CD14-positive monocyte (primary cell): ENCODE measurements at regions not wholly inside any gene's neighbourhood (a gene's known extent, or its start where the extent isn't known, plus 50 kb on each side); places are given as distances from the start of the nearest gene placed in this dataset.

Source experiments
- DNase-seq, 3 donors: peaks; one replicate each; pipeline ENCODE4 v3.0.0-alpha.2; 2011 to 2022
- H2AFZ ChIP-seq: 2 replicates; pipeline ENCODE4 v1.6.0; 2012; ENCODE audit warnings: mild to moderate bottlenecking, low read depth, low read length, inconsistent platforms; ENCODE audit not compliant: insufficient read depth, poor library complexity, severe bottlenecking
- H3K27ac ChIP-seq, 2 donors: 1 replicate in 1 of 2; 2 replicates in 1 of 2; pipeline ENCODE4 v1.5.1; 2012 to 2013; ENCODE audit warnings: low read length in 2 of 2, control low read depth in 1 of 2, inconsistent platforms in 1 of 2, low read depth in 1 of 2, mild to moderate bottlenecking in 1 of 2
- H3K27me3 ChIP-seq, 2 donors: one replicate each; pipeline versions ENCODE4 v1.6.0 to v1.6.1; 2011 to 2013; ENCODE audit warnings: low read length in 2 of 2; ENCODE audit not compliant: control insufficient read depth in 2 of 2, insufficient read depth in 2 of 2
- H3K36me3 ChIP-seq, 2 donors: replicated peaks in 1 of 2; 1 replicate in 1 of 2; 2 replicates in 1 of 2; pipeline versions ENCODE4 v1.5.1 to v1.6.1; 2012 to 2013; ENCODE audit warnings: low read length in 2 of 2, control low read depth in 1 of 2, inconsistent platforms in 1 of 2, mild to moderate bottlenecking in 1 of 2; ENCODE audit not compliant: insufficient read depth in 2 of 2, control insufficient read depth in 1 of 2
- H3K4me1 ChIP-seq, 2 donors: 1 replicate in 1 of 2; 2 replicates in 1 of 2; pipeline versions ENCODE4 v1.5.1 to v1.6.1; 2012 to 2013; ENCODE audit warnings: low read length in 2 of 2, control low read depth in 1 of 2, inconsistent platforms in 1 of 2, mild to moderate bottlenecking in 1 of 2, moderate library complexity in 1 of 2; ENCODE audit not compliant: insufficient read depth in 2 of 2, control insufficient read depth in 1 of 2
- H3K4me2 ChIP-seq: replicated peaks from 2 replicates; pipeline ENCODE3; 2012; ENCODE audit warnings: low read length, moderate library complexity, mild to moderate bottlenecking; ENCODE audit not compliant: poor library complexity, severe bottlenecking; ENCODE audit errors: extremely low read depth
- H3K4me3 ChIP-seq, 3 experiments: fragments of 200-600 bp in 1 of 3; sonication (generic) in 1 of 3; replicated peaks in 1 of 3; 1 replicate in 2 of 3; 2 replicates in 1 of 3; pipeline ENCODE4 v1.5.1; 2011 to 2013; ENCODE audit warnings: low read length in 3 of 3, mild to moderate bottlenecking in 3 of 3, control low read depth in 2 of 3, low read depth in 2 of 3, inconsistent platforms in 1 of 3, moderate library complexity in 1 of 3
- H3K79me2 ChIP-seq: 2 replicates; pipeline ENCODE4 v1.6.0; 2012; ENCODE audit warnings: mild to moderate bottlenecking, control low read depth, inconsistent platforms, low read length, moderate library complexity; ENCODE audit not compliant: insufficient read depth
- H3K9ac ChIP-seq: 2 replicates; pipeline ENCODE4 v1.6.0; 2017; ENCODE audit warnings: low read length, mild to moderate bottlenecking; ENCODE audit not compliant: insufficient read depth, poor library complexity, severe bottlenecking
- H3K9me3 ChIP-seq, 2 donors: replicated peaks in 1 of 2; 1 replicate in 1 of 2; 2 replicates in 1 of 2; pipeline versions ENCODE4 v1.5.1 to v1.6.1; 2012 to 2013; ENCODE audit warnings: low read length in 2 of 2, control low read depth in 1 of 2; ENCODE audit not compliant: control insufficient read depth in 1 of 2, insufficient read depth in 1 of 2
- H4K20me1 ChIP-seq: 2 replicates; pipeline ENCODE4 v1.6.0; 2012; ENCODE audit warnings: mild to moderate bottlenecking, low read length, control low read depth, moderate library complexity; ENCODE audit not compliant: insufficient read depth
- H3K27ac Mint-ChIP-seq, 7 donors: one replicate each; pipeline ENCODE4 v1.8.0; 2020; ENCODE audit warnings: mild to moderate bottlenecking in 7 of 7, mixed read lengths in 7 of 7, moderate library complexity in 6 of 7, inconsistent platforms in 2 of 7
- H3K27me3 Mint-ChIP-seq, 3 donors: one replicate each; pipeline ENCODE4 v1.8.0; 2021 to 2022; ENCODE audit warnings: low read depth in 3 of 3, mild to moderate bottlenecking in 3 of 3, mixed read lengths in 3 of 3, moderate library complexity in 3 of 3, inconsistent platforms in 1 of 3
- H3K36me3 Mint-ChIP-seq, 2 donors: one replicate each; pipeline ENCODE4 v1.8.0; 2020; ENCODE audit warnings: mixed read lengths in 2 of 2, inconsistent platforms in 1 of 2, mild to moderate bottlenecking in 1 of 2
- H3K4me1 Mint-ChIP-seq: one replicate; pipeline ENCODE4 v1.8.0; 2020; ENCODE audit warnings: mild to moderate bottlenecking, mixed read lengths
- H3K4me3 Mint-ChIP-seq, 2 donors: one replicate each; pipeline ENCODE4 v1.8.0; 2020; ENCODE audit warnings: mild to moderate bottlenecking in 2 of 2, mixed read lengths in 2 of 2, moderate library complexity in 1 of 2
- H3K9me3 Mint-ChIP-seq, 7 donors: one replicate each; pipeline ENCODE4 v1.8.0; 2020 to 2022; ENCODE audit warnings: mixed read lengths in 7 of 7, mild to moderate bottlenecking in 6 of 7, moderate library complexity in 6 of 7, inconsistent platforms in 2 of 7
- WGBS: methylation state at CpG from one replicate; pipeline ENCODE4 v1.1.5; 2013; ENCODE audit warnings: missing lambda C conversion rate; ENCODE audit not compliant: insufficient coverage; 5-methylcytosine and 5-hydroxymethylcytosine counted together
- intact Hi-C, 2 donors: fragments of 100-400 bp; cut with micrococcal nuclease; formaldehyde crosslinking; loops; one replicate each; pipeline versions ENCODE4 v1.15.0 to v1.15.1; 2023
- TF ChIP-seq, protein P1 (sequence below): fragments of 200-600 bp; IDR thresholded peaks from one replicate; pipeline ENCODE4 v1.8.0; 2022; ENCODE audit warnings: antibody characterized with exemption, mild to moderate bottlenecking

DNA sequence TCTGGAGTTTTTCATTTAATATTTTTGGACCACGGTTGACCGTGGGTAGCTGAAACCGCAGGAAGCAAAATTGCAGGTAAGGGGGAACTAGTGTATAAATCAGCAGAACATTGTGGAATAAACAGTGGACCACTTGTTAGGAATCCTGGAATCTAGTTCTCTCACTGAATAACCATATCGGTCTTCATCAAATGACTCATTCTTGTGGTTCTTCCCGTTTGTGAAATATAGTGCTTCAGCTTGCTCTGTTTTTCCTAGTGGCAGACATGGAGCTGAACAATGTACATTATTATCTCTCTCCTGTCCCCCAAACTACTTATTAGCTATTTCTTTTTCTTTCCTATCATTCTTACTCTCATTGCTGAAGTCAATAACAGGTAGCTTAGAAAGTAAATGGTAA, 61.9 kb downstream of the HSPA13 start:
- H3K27ac ChIP-seq = no peak overlapping the region
- no peaks in the 10 kb centered on the region for H3K79me2 ChIP-seq
- no peak for DNase-seq
- H3K9ac ChIP-seq = no peak overlapping the region
- no peak overlapping the region for H3K27ac Mint-ChIP-seq
- TF ChIP-seq, protein P1, sequence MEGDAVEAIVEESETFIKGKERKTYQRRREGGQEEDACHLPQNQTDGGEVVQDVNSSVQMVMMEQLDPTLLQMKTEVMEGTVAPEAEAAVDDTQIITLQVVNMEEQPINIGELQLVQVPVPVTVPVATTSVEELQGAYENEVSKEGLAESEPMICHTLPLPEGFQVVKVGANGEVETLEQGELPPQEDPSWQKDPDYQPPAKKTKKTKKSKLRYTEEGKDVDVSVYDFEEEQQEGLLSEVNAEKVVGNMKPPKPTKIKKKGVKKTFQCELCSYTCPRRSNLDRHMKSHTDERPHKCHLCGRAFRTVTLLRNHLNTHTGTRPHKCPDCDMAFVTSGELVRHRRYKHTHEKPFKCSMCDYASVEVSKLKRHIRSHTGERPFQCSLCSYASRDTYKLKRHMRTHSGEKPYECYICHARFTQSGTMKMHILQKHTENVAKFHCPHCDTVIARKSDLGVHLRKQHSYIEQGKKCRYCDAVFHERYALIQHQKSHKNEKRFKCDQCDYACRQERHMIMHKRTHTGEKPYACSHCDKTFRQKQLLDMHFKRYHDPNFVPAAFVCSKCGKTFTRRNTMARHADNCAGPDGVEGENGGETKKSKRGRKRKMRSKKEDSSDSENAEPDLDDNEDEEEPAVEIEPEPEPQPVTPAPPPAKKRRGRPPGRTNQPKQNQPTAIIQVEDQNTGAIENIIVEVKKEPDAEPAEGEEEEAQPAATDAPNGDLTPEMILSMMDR = no peak
- H3K4me3 Mint-ChIP-seq = no peak overlapping the region
- 87% methylated on average over 3 of the region's 5 CpGs for WGBS
- no peak overlapping the region for H3K4me2 ChIP-seq
- H3K27me3 ChIP-seq = no peaks in the 10 kb centered on the region
- intact Hi-C loops = no loop called here
- H3K36me3 Mint-ChIP-seq = no peaks in the 10 kb centered on the region
- H3K9me3 Mint-ChIP-seq = peaks cover 0 to 5% (median 0%) of the 10 kb centered on the region in 7 donors
- H3K27me3 Mint-ChIP-seq = peaks cover 0 to 1% (median 0%) of the 10 kb centered on the region in 3 donors
- no peak overlapping the region for H3K4me3 ChIP-seq
- H3K4me1 Mint-ChIP-seq = peaks cover 2% of the 10 kb centered on the region
- no peaks in the 10 kb centered on the region for H3K9me3 ChIP-seq
- H3K36me3 ChIP-seq = no peaks in the 10 kb centered on the region
- no peaks in the 10 kb centered on the region for H4K20me1 ChIP-seq
- H2AFZ ChIP-seq = no peak overlapping the region
- no peaks in the 10 kb centered on the region for H3K4me1 ChIP-seq

DNA sequence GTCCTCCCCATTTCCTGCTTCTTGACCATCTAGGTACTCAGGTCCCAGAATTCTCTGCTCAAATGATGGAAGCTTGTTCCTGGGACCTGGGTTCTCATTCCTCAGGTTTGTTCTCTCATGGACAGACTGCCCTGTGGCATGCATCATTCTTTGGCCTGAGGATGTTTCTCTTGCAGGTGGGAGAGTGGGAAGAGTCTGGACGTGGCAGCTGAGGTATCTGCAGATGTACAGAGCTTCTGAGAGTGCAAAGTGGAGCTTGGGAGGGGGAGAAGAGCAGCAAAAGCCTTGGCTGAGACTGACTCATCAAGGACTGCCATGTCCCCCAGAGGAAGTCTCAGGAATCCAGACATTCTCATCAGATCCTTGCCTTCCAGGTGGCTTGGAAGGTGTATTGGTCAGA, 63.1 kb downstream of the HSPA13 start:
- H3K27me3 Mint-ChIP-seq = peaks cover 0 to 1% (median 0%) of the 10 kb centered on the region in 3 donors
- H3K9ac ChIP-seq = no peak overlapping the region
- intact Hi-C loops = no loop called here
- peaks cover 0 to 5% (median 0%) of the 10 kb centered on the region in 7 donors for H3K9me3 Mint-ChIP-seq
- no peaks in the 10 kb centered on the region for H4K20me1 ChIP-seq
- no peaks in the 10 kb centered on the region for H3K36me3 Mint-ChIP-seq
- H3K4me1 Mint-ChIP-seq = peaks cover 2% of the 10 kb centered on the region
- no peaks in the 10 kb centered on the region for H3K4me1 ChIP-seq
- H3K36me3 ChIP-seq = no peaks in the 10 kb centered on the region
- no peak overlapping the region for H2AFZ ChIP-seq
- no peaks in the 10 kb centered on the region for H3K27me3 ChIP-seq
- no peaks in the 10 kb centered on the region for H3K79me2 ChIP-seq
- H3K27ac Mint-ChIP-seq = no peak overlapping the region
- no peak for DNase-seq
- no peak overlapping the region for H3K27ac ChIP-seq
- no peaks in the 10 kb centered on the region for H3K9me3 ChIP-seq
- no peak overlapping the region for H3K4me3 Mint-ChIP-seq
- H3K4me3 ChIP-seq = no peak overlapping the region
- no peak overlapping the region for H3K4me2 ChIP-seq
- WGBS = 100% methylated on average over 1 of the region's 1 CpG
- TF ChIP-seq, protein P1 = no peak
